Type B pancreatic cell (in vitro differentiated cells): ENCODE measurements at regions not wholly inside any gene's neighbourhood (a gene's known extent, or its start where the extent isn't known, plus 50 kb on each side); places are given as distances from the start of the nearest gene placed in this dataset.

ENCODE experiments used
- DNase-seq: peaks from one replicate; pipeline ENCODE4 v3.0.0; 2021; ENCODE audit warnings: mixed read lengths; ENCODE audit not compliant: unreplicated experiment; ENCODE audit errors: extremely low spot score
- H3K27ac Mint-ChIP-seq: 2 replicates; pipeline ENCODE4 v1.8.0; 2021; ENCODE audit warnings: mild to moderate bottlenecking, mixed read lengths
- H3K27me3 Mint-ChIP-seq: 2 replicates; pipeline ENCODE4 v1.8.0; 2021; ENCODE audit warnings: mixed read lengths
- H3K36me3 Mint-ChIP-seq: 2 replicates; pipeline ENCODE4 v1.8.0; 2021; ENCODE audit warnings: mixed read lengths
- H3K4me1 Mint-ChIP-seq: one replicate; pipeline ENCODE4 v1.8.0; 2021; ENCODE audit warnings: mixed read lengths; ENCODE audit not compliant: unreplicated experiment
- H3K4me3 Mint-ChIP-seq: 2 replicates; pipeline ENCODE4 v1.8.0; 2021; ENCODE audit warnings: mild to moderate bottlenecking, mixed read lengths
- H3K9me3 Mint-ChIP-seq: 2 replicates; pipeline ENCODE4 v1.8.0; 2021; ENCODE audit warnings: mixed read lengths
- CTCF ChIP-seq: fragments of 200-600 bp; sonication (generic); conservative IDR thresholded peaks from 2 replicates; pipeline ENCODE4 v1.5.0; 2021; ENCODE audit warnings: antibody characterized with exemption, mild to moderate bottlenecking

- Mint-ChIP-seq H3K4me1 (no peaks in the 10 kb centered on the region), H3K27ac (no peak overlapping the region), H3K9me3 (no peaks in the 10 kb centered on the region), H3K27me3 (no peaks in the 10 kb centered on the region), H3K4me3 (no peak overlapping the region), H3K36me3 (no peaks in the 10 kb centered on the region)
- no peak for TF ChIP-seq CTCF
- DNase-seq = no peak
Measured at GRCh38 chr4:101599620-101600019, 190.9 kb upstream of the BANK1 start.

- H3K4me3 Mint-ChIP-seq = no peak overlapping the region
- DNase-seq = no peak
- H3K27me3 Mint-ChIP-seq = no peaks in the 10 kb centered on the region
- H3K36me3 Mint-ChIP-seq = no peaks in the 10 kb centered on the region
- peak; percentile 34 for TF ChIP-seq CTCF
- no peaks in the 10 kb centered on the region for H3K4me1 Mint-ChIP-seq
- H3K9me3 Mint-ChIP-seq = no peaks in the 10 kb centered on the region
- no peak overlapping the region for H3K27ac Mint-ChIP-seq
Measured at GRCh38 chr4:101596781-101597552, 193.6 kb upstream of the BANK1 start.

GRCh38 chr4:101594588-101594987 lies 195.9 kb upstream of the BANK1 start:
- no peaks in the 10 kb centered on the region for H3K9me3 Mint-ChIP-seq
- no peaks in the 10 kb centered on the region for H3K36me3 Mint-ChIP-seq
- H3K4me3 Mint-ChIP-seq = no peak overlapping the region
- H3K27ac Mint-ChIP-seq = no peak overlapping the region
- no peaks in the 10 kb centered on the region for H3K27me3 Mint-ChIP-seq
- DNase-seq = no peak
- H3K4me1 Mint-ChIP-seq = no peaks in the 10 kb centered on the region
- no peak for TF ChIP-seq CTCF

GRCh38 chr4:101593666-101594065 lies 196.9 kb upstream of the BANK1 start:
- Mint-ChIP-seq H3K4me3 (no peak overlapping the region), H3K27ac (no peak overlapping the region), H3K4me1 (no peaks in the 10 kb centered on the region), H3K36me3 (no peaks in the 10 kb centered on the region), H3K9me3 (no peaks in the 10 kb centered on the region), H3K27me3 (no peaks in the 10 kb centered on the region)
- no peak for TF ChIP-seq CTCF
- DNase-seq = no peak

- DNase-seq = no peak
- H3K36me3 Mint-ChIP-seq = no peaks in the 10 kb centered on the region
- H3K4me1 Mint-ChIP-seq = no peaks in the 10 kb centered on the region
- H3K27ac Mint-ChIP-seq = no peak overlapping the region
- no peak for TF ChIP-seq CTCF
- H3K4me3 Mint-ChIP-seq = no peak overlapping the region
- H3K27me3 Mint-ChIP-seq = no peaks in the 10 kb centered on the region
- H3K9me3 Mint-ChIP-seq = peaks cover 6% of the 10 kb centered on the region
Measured at GRCh38 chr4:101584306-101584705, 206.2 kb upstream of the BANK1 start.
